ENCODE measurements at regions not wholly inside any gene's neighbourhood (a gene's known extent, or its start where the extent isn't known, plus 50 kb on each side); places are given as distances from the start of the nearest gene placed in this dataset.

DNA sequence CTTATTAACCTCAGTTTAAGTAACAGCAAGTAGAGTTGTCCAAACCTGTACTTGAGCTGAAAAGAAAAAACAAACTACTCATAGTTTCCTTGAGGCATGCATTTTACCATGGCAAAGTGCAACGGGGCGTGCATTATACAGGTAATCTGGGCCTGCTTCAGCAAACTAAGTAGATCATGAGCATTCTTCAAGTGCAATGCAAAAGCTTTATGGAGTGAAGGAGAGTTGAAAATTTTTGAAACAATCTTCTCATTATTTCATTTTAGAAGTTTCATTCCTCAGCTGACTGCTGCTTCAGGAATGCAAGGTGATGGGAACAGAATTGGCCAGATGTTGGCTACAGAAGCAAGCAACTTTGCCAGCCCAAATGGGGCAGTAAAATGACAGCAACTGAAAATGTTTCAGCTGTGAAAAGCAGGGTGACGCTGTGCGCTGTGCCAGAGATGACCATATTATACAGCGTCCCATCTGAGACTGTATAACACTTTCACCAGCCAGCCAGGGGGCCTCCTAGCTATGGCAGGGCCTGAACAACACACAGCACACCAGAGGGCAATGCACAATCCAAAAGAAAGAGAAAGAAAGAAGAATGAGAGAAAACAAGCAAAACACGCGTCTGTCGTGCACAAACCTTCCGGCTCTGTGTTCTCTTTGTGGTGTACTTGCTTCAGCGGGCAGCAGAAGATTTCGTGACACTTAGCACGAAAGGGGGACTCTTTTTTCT is 145.5 kb upstream of the FGF13 start:
- no peak for TF ChIP-seq EZH2 (IDR thresholded peaks at IDR 0.05; ENCODE audit: insufficient read depth, poor library complexity, severe bottlenecking)
- TF ChIP-seq EZH2phosphoT487 (IDR thresholded peaks at IDR 0.05; ENCODE audit: insufficient read depth, low read depth), result no peak
